ENCODE measurements at regions not wholly inside any gene's neighbourhood (a gene's known extent, or its start where the extent isn't known, plus 50 kb on each side); places are given as distances from the start of the nearest gene placed in this dataset.

DNA sequence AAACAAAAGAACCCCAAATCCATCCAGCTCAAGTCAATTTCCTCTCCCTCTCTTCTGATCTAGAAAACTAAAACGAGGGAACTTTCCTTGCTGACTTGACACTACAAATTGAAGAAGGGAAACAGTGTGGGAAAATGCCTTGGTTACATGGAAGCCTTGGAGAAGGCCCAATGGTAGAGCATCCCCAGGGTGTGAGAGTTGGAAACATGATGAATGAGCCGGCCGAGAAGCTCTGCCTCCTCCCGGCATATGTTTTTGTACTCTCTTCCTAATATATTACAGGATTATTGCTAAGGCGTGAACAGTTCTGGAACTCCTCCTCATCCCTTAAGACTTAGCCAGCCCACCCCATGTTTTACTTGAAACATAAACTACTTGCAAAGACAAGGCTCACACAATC lies 618.2 kb upstream of the MGMT start:
- Histone ChIP-seq H3K27me3 (ENCODE audit: control insufficient read depth in 2 of 2, insufficient read depth in 2 of 2, low read length in 2 of 2) (no peaks in the 10 kb centered on the region), H3K36me3 (ENCODE audit: control insufficient read depth in 2 of 2, extremely low read depth in 1 of 2, insufficient read depth in 2 of 2, low read length in 2 of 2) (no peaks in the 10 kb centered on the region), H3K27ac (ENCODE audit: insufficient read depth, low read depth, low read length) (no peak overlapping the region), H3K79me2 (ENCODE audit: control insufficient read depth, insufficient read depth, low read length) (no peaks in the 10 kb centered on the region), H2AFZ (ENCODE audit: low read depth, low read length) (no peak overlapping the region), H3K4me2 (ENCODE audit: insufficient read depth, low read length) (no peak overlapping the region), H4K20me1 (replicated peaks; ENCODE audit: control insufficient read depth, extremely low read depth, insufficient read depth, low read length) (no peaks in the 10 kb centered on the region), H3K4me3 (replicated peaks in 1 of 3; ENCODE audit: insufficient read depth in 1 of 3, low read depth in 1 of 3, low read length in 3 of 3) (no peak overlapping the region), H3K9ac (replicated peaks; ENCODE audit: extremely low read depth, insufficient read depth, low read length) (no peak overlapping the region), H3K9me1 (replicated peaks; ENCODE audit: control insufficient read depth, extremely low read depth, insufficient read depth, low read length) (no peaks in the 10 kb centered on the region), H3K9me3 (replicated peaks; ENCODE audit: control insufficient read depth, insufficient read depth, low read length) (no peaks in the 10 kb centered on the region), H3K4me1 (ENCODE audit: control insufficient read depth, extremely low read depth, insufficient read depth, low read length) (no peaks in the 10 kb centered on the region)
- intact Hi-C loops (cut with micrococcal nuclease) (no loop called here), dilution Hi-C loops (cut with MboI; ENCODE audit: extremely low pct_ligation_motif_present, low sequenced_read_pairs) (no loop called here)
- FAIRE-seq (no peak), DNase-seq (ENCODE audit: low read depth, low spot score) (no peak)
- CTCF ChIA-PET, result no interaction called here
- BruUV-seq (replicated peaks), result no TSS peak
- POLR2A ChIA-PET, result no interaction called here
- TF ChIP-seq, protein P1, sequence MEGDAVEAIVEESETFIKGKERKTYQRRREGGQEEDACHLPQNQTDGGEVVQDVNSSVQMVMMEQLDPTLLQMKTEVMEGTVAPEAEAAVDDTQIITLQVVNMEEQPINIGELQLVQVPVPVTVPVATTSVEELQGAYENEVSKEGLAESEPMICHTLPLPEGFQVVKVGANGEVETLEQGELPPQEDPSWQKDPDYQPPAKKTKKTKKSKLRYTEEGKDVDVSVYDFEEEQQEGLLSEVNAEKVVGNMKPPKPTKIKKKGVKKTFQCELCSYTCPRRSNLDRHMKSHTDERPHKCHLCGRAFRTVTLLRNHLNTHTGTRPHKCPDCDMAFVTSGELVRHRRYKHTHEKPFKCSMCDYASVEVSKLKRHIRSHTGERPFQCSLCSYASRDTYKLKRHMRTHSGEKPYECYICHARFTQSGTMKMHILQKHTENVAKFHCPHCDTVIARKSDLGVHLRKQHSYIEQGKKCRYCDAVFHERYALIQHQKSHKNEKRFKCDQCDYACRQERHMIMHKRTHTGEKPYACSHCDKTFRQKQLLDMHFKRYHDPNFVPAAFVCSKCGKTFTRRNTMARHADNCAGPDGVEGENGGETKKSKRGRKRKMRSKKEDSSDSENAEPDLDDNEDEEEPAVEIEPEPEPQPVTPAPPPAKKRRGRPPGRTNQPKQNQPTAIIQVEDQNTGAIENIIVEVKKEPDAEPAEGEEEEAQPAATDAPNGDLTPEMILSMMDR (IDR thresholded peaks at IDR 0.05; ENCODE audit: extremely low read depth in 1 of 2, insufficient read depth in 1 of 2, low read depth in 1 of 2, low read length in 2 of 2), result no peak
- TF ChIP-seq, protein P2, sequence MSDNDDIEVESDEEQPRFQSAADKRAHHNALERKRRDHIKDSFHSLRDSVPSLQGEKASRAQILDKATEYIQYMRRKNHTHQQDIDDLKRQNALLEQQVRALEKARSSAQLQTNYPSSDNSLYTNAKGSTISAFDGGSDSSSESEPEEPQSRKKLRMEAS (IDR thresholded peaks at IDR 0.05; ENCODE audit: insufficient read depth, insufficient read length), result no peak
- TF ChIP-seq POLR2AphosphoS5 (IDR thresholded peaks at IDR 0.05; ENCODE audit: insufficient read depth, low read depth, low read length) (no peak), MYC (IDR thresholded peaks at IDR 0.05; ENCODE audit: low read depth, low read length) (no peak), POLR2A (IDR thresholded peaks at IDR 0.05; ENCODE audit: low read depth, low read length) (no peak), EZH2 (IDR thresholded peaks at IDR 0.05; ENCODE audit: borderline replicate concordance, low read depth, low read length, severe bottlenecking) (no peak), GATA2 (IDR thresholded peaks at IDR 0.05; ENCODE audit: insufficient read depth, insufficient read length, low read depth, low read length) (no peak), FOS (IDR thresholded peaks at IDR 0.05; ENCODE audit: borderline replicate concordance, insufficient read depth, low read length) (no peak), JUN (IDR thresholded peaks at IDR 0.05; ENCODE audit: borderline replicate concordance, insufficient read depth, insufficient read length, low read depth) (no peak)
